GM21390 (cell line): ENCODE measurements at regions not wholly inside any gene's neighbourhood (a gene's known extent, or its start where the extent isn't known, plus 50 kb on each side); places are given as distances from the start of the nearest gene placed in this dataset.
"Not testable (repeated sequence)": the region's sequence is repeated elsewhere in the genome, so short reads cannot be mapped to it uniquely, and the experiment has no call there.

Source experiments
- ATAC-seq: cut with Tn5 transposase; IDR thresholded peaks from one replicate; pipeline ENCODE4 v1.9.1; 2021; ENCODE audit not compliant: unreplicated experiment

DNA sequence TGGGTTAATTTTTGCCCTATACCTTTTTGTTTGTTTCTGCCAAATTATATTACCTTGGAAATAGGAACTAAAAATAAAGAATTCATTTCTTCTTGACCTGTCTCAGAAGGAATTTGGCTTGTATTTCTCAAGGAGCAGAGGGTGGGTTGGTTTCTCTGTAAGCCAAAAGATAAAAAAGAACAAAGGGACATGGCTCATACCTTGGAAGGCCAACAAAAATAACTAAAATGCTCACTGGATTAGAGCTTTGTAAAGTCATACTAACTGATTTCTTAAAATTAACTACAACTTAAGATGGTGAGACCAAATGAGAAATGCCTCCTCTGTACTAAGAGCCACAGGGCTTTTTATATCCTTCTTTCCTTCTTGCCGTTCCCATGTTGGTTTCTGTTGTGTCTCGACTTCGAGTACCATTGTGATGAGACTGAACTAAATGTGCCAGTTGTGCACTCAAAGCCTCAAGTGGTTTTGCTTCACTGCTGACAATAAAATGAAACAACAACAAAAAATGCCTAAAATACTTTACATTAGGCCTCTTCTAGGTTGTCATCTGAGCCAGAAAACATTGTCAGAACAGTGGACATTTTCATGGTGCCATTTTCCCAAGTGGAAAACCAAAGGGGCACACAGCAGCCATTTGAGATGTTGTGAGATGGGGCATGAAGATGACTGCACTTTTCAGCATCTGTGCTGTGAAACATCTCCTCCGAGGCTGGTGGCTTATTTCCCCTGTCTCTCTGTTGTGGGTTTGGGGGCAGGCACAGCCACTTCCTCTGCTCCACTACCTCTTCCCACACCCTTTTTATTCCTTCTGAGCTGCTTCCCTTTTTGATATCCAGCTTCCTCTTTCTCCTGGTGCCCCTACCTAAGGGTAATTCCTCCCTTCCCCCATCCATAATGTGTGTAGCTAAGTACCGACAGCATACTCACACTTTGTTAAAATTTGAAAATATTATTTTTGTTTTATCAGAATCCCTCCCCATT is 51.8 kb upstream of the AGR3 start:
- ATAC-seq, result peak; percentile 37

DNA sequence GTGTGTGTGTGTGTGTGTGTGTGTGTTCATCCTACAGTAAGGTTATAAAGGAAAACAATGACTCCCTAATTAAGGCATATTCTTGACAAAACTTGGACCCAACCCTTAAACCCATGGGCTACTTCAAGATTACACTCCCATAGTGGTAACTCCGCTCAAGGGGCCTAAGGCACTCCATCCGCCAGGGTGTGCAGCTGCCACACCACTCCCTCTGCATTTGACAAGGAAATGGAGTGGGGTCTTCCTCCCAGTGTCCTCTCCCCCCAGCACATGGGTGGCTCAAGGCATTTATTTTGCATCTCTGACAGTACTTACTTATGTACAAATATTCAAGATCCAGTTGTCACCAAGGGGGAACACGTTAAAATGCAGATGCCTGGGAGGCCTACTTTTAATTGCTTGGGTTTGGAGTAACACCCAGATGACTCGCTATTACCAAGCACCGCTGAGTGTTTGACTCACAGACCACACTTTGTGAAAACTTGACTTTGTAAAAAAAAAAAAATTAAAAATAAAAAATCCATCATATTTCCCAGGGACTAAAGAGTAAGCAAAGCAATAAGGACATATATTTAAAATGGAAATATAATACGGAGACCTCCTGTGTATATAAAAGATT is 53.0 kb upstream of the AGR3 start:
- ATAC-seq, result no peak

DNA sequence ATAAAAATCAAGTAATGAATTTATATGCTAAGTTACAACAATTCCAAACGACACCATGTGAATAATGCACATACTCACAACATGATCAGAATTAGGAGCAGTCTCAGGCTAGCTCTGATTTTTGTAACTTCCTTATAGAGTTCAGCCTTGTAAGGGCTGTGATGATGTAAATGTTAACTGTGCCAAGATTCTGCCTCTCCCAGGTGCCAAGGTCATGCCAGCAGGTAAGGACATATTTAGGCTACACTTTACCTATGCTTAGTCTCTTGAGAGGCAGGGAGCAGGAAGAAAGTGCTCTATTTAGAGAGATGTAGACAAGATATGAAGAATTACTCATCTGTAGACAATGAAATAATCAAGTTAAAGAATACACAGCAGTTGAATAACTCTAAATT is 53.6 kb upstream of the AGR3 start:
- no peak for ATAC-seq

DNA sequence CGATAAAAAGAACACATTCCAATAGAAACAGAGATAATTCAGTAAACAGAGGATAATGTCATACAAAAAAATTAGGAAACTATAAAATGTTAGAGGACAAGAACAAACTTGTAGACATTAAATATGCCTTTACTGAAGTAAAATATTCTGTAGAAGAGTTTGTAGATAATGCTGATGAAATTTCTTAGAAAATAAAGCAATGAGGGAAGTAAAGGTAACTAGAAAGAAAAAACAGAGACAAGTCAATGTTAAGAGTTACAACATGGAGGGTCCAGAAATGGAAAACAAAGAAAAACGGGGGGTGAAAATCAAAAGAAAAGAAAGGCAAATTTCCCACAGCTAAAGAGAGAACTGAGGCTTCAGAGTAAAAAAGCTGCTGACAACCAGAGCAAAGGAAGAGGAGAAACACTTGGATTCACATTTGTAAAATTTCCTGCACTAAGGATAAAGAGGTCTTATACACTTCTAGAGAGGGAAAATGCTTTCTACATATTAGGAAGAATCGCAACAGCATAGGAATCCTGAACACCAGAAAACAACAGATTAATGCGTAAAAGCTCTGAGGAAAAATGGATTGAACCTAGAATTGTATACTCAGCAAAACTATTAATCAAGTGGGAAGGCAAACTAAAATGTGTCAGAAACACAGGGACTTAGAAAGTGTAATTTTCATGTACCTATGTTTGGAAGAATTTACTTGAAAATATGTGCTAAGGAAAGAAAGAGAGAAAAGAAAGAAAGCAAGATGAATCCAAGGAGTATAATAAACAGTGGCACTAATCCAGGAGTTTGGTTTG is 55.0 kb upstream of the AGR3 start:
- no peak for ATAC-seq

DNA sequence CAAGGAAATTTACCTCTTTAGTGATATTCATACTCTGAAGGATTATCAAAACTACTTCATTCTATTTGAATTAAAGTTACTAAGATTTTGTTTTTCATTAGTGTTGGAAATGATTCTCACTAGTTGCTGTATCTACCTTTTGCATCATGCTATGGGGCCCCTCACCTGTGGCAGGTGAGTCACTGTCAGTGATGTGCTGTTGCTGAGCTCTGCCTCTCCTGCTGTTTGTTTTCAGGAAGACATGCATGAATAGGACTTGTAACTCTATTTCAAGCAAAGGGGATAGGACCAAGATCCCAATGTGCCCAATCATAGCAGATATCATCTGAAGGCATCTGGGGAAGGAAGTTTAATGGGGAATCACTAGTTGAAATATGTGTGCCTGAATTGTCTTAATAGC is 57.4 kb upstream of the AGR3 start:
- no peak for ATAC-seq

DNA sequence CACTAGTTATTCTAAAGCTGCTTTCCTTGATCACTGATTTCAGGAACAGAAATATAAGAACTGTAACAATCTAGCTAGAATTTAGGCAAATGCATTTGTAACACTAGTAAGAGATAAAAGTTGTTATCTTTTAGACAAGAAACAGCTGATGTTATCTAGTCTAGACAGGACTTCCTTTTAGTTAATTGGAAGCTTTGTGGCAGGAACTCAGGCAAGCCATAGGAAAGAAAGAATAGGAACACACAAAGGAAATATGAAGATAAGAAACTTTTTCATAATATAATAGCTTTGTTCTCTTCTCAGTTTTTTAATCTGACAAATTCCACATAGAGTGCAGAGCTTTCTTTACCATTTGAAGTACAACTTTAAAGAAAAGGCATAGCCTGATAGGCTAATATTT is 59.0 kb upstream of the AGR3 start:
- no peak for ATAC-seq

DNA sequence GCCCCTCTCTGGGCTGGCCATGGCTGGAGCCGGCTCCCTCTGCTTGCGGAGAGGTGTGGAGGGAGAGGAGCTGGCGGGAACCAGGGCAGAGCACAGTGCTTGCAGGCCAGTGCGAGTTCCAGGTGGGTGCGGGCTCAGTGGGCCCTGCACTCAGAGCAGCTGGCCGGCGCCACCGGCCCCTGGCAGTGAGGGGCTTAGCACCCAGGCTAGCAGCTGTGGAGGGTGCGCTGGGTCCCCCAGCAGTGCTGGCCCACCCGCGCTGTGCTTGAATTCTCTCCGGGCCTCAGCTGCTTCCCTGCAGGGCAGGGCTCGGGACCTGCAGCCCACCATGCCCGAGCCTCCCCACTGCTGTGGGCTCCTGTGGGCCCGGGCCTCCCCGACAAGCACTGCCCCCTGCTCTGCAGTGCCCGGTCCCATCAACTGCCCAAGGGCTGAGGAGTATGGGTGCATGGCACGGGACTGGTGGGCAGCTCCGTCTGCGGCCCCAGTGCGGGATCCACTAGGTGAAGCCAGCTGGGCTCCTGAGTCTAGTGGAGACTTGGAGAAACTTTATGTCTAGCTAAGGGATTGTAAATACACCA is 61.2 kb upstream of the AGR3 start:
- ATAC-seq, result no peak

DNA sequence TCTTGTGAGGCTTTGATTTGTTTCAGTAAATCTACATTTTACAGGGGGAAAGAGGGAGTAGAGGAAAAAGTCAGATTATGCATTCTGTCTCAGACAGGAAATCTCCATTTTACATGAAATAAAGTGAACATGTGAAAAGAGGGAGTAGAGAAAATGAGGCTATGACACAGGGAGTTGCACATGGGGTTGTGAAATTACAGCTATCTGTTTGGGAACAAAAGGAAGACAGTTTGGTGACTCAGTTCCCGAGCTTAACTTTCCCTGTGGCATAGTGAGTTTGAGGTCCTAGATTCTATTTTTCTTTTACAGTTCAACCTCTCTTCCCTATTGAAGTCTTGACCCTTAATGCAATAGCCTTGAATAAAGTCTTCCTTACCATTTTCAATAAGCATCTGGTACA is 63.2 kb upstream of the AGR3 start:
- ATAC-seq, result no peak

DNA sequence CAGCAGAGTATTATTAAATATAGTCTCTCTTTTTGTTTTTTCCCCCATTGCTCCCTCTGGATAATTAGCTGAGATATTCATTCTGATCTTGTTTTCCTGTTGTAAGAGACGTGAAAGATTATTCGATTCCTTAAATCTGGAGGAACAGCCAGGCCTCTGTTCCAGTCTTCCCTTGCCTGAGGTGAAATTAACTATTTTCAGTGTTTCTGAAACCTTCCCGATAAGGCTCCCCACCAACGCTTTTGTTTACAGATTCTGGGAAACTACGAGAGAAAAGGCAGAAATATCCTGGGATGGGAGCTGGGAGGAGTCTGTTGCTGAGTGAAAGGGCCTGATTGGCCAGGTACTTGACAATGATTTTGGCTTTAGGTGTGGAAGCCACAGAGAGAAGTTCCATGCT is 63.6 kb upstream of the AGR3 start:
- ATAC-seq, result no peak

DNA sequence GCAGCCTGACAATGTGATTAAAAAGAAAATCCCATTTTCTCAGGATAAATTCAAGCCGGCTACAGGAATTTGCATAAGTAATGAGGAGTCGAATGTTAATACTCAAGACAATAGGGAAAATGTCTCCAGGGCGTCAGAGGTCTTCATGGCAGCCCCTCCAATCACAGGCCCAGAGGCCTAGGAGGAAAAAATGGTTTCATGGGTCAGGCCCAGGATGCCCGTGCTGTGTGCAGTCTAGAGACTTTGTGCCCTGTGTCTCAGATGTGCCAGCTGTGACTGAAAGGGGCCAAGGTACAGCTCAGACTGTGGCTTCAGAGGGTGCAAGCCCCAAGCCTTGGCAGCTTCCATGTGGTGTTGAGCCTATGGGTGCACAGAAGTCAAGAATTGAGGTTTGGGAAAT is 66.3 kb upstream of the AGR3 start:
- not testable (repeated sequence) for ATAC-seq

DNA sequence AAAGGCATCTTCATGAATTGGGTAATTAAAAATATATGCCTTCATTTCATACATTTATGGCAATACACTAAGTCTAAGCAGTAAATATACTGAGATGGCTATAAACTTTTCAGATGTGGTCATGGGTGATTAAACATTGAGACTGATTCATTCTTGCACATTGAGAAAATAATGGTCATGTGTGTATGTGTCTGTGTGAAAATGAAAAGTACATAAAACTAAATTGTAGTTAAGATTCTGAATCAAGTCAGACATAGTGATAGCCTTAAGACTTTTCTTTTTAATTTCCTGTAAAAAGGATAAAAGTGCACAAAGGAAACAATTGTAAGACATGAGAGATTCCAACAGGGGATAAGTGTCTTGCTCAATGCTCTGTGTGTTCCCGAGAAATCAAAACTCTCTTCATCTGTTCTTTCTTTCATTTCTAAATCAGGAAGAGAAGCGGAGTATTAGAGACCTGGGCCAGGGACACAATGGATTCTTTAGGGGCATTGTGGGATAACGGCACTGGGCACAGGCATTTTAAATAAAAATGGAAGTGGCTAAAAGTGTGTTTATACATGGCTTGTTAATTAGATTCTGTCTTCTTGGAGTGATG is 69.8 kb upstream of the AGR3 start:
- no peak for ATAC-seq

DNA sequence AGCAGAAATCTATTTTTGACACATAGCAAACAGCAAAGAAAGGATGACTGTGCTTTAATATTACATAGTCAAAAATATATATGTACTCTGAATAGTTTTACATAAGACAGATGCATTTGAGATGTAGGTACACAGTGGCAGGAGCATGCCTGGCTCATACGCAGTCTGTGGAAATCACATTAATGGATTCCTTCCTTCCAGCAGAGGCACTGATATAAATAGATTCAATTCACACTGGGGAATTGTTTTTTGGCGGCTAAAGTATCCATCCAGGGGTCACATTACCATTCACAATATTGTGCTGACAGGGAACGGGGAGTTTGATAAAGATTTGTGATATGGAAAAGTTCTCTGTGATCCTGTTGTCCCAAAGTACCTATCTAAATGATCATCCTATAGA is 72.5 kb upstream of the AGR3 start:
- ATAC-seq, result no peak

DNA sequence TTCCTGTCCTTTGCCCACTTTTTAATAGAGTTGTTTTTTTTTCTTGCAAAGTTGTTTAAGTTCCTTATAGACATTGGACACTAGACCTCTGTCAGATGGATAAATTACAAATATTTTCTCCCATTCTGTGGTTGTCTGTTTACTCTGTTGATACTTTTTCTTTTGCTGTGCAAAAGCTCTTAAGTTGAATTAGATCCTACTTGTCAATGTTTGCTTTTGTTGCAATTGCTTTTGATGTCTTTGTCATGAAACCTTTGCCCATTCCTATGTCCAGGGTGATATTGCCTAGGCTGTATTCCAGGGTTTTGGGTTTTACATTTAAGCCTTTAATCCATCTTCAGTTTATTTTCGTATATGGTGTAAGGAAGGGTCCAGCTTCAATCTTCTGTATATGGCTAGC is 76.9 kb upstream of the AGR3 start:
- ATAC-seq, result no peak

DNA sequence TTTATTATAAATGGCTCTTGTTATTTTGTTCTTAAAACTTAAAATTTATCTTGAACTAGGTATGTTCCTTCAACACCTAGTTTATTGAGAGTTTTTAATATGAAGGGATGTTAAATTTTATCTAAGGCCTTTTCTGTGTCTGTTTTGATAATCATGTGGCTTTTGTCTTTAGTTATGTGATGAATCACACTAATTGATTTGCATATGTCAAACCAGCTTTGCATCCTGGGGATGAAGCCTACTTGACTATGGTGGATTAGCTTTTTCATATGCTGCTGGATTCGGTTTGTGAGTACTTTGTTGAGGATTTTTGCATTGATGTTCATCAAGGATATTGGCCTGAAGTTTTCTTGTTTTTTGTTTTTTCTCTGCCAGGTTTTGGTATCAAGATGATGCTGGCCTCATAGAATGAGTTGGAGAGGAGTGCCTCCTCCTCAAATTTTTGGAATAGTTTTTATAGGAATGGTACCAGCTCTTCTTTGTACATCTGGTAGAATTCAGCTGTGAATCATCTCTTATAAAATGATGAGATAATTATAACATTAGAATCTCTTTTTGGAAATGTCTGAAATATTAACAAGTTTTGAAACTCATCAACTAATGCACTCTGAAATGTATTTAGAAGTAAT is 78.7 kb upstream of the AGR3 start:
- no peak for ATAC-seq

DNA sequence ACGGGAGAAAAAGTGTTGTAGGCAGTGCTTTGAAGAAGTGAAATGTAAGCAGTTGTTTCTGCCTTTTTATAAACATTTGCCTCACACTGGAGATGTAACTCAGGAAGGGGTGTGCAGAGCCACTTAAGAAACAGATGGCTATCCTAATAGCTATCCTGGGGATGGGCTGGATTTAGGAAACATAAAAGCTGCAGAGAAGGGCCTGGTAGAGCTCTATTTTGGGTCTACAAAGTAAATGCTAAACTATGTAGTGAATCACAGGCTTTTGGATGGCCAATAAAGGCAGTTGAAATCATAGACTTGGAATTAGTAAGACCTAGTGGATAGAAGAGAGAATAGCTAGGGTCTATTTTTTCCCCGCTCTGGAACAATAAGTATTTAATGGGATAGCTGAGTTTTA is 79.9 kb upstream of the AGR3 start:
- no peak for ATAC-seq

DNA sequence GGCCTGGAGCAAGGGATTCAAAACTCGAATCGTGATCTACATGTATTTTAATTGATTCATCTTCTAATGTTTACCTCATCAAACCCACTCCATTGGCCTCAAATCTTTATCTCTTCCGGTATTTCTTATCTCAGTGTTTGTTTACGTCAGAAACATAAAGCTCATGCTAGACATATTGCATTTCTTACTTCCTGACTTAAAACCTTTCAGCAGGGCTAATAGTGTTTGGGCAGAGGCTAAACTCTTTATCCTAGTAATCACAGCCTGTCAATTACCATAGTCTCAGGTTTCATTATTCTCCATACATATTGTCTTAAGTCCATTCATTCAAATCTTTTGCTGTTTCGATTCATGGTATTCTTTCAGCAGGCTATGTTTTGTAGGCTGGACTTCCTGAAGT is 81.3 kb upstream of the AGR3 start:
- ATAC-seq, result no peak

DNA sequence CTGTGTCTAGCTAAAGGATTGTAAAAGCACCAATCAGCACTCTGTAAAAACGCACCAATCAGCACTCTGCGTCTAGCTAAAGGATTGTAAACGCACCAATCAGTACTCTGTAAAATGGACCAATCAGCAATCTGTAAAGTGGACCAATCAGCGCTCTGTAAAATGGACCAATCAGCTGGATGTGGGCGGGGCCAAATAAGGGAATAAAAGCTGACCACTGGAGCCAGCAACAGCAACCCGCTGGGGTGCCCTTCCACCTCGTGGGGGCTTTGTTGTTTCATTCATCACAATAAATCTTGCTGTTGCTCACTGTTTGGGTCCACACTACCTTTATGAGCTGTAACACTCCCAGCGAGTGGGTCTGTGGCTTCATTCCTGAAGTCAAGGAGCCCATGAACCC is 83.9 kb upstream of the AGR3 start:
- not testable (repeated sequence) for ATAC-seq

DNA sequence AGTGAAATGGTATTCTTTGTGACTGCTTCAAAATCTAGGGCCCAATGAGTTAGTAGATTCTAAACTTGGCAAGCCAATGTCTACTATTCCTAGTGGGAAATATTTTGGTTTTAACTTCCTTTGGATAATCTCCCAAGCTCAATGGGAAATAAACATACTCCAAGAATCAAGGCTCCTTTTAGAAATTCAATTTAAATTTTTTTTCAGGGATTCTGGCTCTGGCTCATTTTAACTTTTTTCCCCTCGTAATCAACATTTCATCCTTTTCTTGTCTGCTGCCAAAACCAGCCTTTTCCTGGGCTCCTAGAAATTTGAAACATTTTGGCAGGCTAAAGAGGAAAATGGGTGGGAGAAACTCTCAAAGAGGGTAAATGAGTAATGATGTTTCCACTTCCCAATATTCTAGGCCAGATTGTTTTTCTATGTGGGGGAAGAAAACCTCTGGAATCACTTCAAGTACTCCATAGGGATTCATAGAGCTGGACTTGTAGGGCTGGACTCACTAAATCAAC is 85.6 kb upstream of the AGR3 start:
- no peak for ATAC-seq

DNA sequence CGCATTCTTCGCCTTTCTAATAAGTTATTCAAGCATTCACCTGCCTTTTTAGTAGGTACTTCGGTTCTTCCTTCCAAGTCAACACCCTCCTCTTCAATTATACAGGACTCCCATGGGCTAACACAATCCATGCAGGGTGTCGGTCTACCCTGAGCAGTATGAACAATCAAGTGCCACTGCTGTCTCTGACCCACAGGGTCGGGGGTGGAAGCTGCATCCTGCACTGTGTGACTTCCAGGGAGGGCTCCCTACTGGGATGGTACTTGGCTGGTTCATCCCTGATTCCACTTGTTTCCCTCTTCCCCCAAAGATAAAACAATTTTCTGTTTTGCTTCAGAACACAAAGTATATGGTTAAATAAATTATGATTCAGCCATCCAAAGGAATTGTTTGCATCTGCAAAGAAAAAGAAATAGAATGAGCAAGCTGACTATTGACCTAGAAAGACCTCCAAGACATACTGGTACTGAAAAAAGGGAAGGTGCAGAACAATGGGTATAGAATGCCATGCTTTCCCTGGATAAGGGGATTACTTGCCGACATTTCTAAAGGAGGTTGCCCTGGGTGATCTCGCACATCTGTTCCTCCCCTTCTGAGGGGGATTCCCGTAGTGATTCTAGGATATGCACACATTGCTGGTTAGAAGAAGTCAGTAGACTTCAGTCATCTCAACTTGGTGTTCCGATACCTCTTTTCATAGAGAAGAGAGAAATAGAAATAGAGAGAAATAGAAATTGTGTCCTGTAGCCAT is 89.1 kb upstream of the AGR3 start:
- no peak for ATAC-seq

DNA sequence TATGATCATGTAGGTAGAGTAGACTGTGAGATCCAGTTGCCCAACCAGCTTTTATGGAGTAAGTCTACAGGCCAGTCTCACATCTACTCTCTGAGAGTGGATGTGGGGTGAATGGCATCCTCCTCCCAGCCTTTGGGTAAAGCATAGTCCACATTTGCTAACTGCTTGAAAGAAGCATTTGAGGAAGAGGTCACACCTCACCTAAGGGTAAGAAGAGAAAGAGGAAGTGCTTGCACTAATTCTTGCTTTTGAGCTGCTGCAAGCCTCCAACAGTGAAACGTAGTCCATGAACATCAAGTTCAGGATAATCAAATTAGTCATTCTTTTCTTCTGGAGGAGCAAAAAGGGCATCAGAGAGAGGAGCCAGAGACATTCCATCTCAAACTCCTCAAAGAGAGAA is 93.9 kb upstream of the AGR3 start:
- no peak for ATAC-seq
